Right lobe of liver (tissue), 6 donors: ENCODE measurements at regions not wholly inside any gene's neighbourhood (a gene's known extent, or its start where the extent isn't known, plus 50 kb on each side); places are given as distances from the start of the nearest gene placed in this dataset.

Experiments used
- ATAC-seq, 4 donors: fragments of 200-7000 bp; cut with Tn5 transposase; one replicate each; pipeline ENCODE4 v1.9.1; 2020; ENCODE audit warnings: mild to moderate bottlenecking in 4 of 4, moderate library complexity in 4 of 4
- DNase-seq, 3 donors: peaks; one replicate each; pipeline ENCODE4 v3.0.0-alpha.2; 2020
- H3K27ac ChIP-seq, 3 donors: fragments of 200-600 bp; one replicate each; pipeline ENCODE4 v1.8.0; 2022
- H3K27me3 ChIP-seq, 2 donors: fragments of 200-600 bp; one replicate each; pipeline ENCODE4 v1.8.0; 2022
- H3K36me3 ChIP-seq, 4 donors: fragments of 200-600 bp; sonication (generic) in 1 of 4; one replicate each; pipeline versions ENCODE4 v1.5.1 to v1.8.0; 2017 to 2022; ENCODE audit warnings: control low read depth in 1 of 4
- H3K4me1 ChIP-seq, 4 donors: fragments of 200-600 bp; sonication (generic) in 1 of 4; one replicate each; pipeline versions ENCODE4 v1.5.1 to v1.8.0; 2017 to 2022; ENCODE audit warnings: control low read depth in 1 of 4
- H3K4me3 ChIP-seq, 3 donors: fragments of 200-600 bp; one replicate each; pipeline ENCODE4 v1.8.0; 2022
- H3K9me3 ChIP-seq, 4 donors: fragments of 200-600 bp; sonication (generic) in 1 of 4; one replicate each; pipeline versions ENCODE4 v1.5.1 to v1.8.0; 2017 to 2022; ENCODE audit warnings: control low read depth in 1 of 4
- POLR2A ChIP-seq: fragments of 450-650 bp; IDR thresholded peaks from one replicate; pipeline ENCODE4 v1.6.1; 2017; ENCODE audit warnings: antibody characterized with exemption, mild to moderate bottlenecking
- WGBS: methylation state at CpG from one replicate; pipeline ENCODE4 v1.1.6; 2018; ENCODE audit warnings: low coverage, low lambda C conversion rate; ENCODE audit not compliant: insufficient coverage; ENCODE audit errors: missing lambda C conversion rate; 5-methylcytosine and 5-hydroxymethylcytosine counted together
- intact Hi-C, 2 donors: fragments of 100-400 bp; cut with DNase I; formaldehyde crosslinking; loops; one replicate each; pipeline versions ENCODE4 v1.11.2 to v1.14.1; 2022
- TF ChIP-seq, protein P1 (sequence below), 4 donors: fragments of 200-600 bp in 3 of 4; fragments of 450-650 bp in 1 of 4; IDR thresholded peaks; one replicate each; pipeline versions ENCODE4 v1.5.1 to v1.8.0; 2016 to 2022; ENCODE audit warnings: antibody characterized with exemption in 4 of 4, mild to moderate bottlenecking in 2 of 4
- donor health status: DM: no; HTN: yes; CAD: no.
- donor health status: DM: no; HTN: no; CAD: no.
- donor health status: DM: no; HTN: no; CAD: no.
- donor health status: DM: no; HTN: yes; CAD: no.
- donor health status: DM: no; HTN: yes; CAD: no.

DNA sequence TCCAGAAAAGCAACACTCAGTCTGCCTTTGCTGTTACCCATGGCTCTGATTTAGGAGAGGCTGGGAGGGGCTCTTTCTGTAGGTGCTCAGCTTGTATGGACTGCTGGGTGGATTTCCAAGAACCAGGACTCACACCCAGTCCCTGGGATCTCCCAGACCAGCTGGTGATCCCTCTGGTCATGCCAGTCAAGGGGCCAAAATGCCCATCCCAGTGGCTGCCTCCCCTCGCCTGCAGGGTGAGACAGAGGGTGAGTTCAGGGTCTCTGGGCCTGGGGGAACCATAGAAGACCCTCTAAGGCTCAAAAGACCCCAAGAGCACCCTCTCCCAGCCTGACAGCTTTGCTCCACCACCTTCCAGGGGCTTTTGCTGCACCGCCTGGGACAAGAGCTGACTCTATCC is 78.6 kb upstream of the MYL2 start:
- no peak overlapping the region for H3K4me3 ChIP-seq
- H3K27ac ChIP-seq, result no peak overlapping the region
- 100% methylated on average over 1 of the region's 2 CpGs for WGBS
- no peak for DNase-seq
- no peaks in the 10 kb centered on the region for H3K4me1 ChIP-seq
- peaks cover 0 to 6% (median 0%) of the 10 kb centered on the region in 4 donors for H3K9me3 ChIP-seq
- no peak for TF ChIP-seq POLR2A
- TF ChIP-seq, protein P1, sequence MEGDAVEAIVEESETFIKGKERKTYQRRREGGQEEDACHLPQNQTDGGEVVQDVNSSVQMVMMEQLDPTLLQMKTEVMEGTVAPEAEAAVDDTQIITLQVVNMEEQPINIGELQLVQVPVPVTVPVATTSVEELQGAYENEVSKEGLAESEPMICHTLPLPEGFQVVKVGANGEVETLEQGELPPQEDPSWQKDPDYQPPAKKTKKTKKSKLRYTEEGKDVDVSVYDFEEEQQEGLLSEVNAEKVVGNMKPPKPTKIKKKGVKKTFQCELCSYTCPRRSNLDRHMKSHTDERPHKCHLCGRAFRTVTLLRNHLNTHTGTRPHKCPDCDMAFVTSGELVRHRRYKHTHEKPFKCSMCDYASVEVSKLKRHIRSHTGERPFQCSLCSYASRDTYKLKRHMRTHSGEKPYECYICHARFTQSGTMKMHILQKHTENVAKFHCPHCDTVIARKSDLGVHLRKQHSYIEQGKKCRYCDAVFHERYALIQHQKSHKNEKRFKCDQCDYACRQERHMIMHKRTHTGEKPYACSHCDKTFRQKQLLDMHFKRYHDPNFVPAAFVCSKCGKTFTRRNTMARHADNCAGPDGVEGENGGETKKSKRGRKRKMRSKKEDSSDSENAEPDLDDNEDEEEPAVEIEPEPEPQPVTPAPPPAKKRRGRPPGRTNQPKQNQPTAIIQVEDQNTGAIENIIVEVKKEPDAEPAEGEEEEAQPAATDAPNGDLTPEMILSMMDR (IDR thresholded peaks at IDR 0.05), result no peak
- intact Hi-C loops, result no loop called here
- H3K27me3 ChIP-seq, result no peaks in the 10 kb centered on the region
- no peak for ATAC-seq
- H3K36me3 ChIP-seq, result no peaks in the 10 kb centered on the region

GRCh38 chr12:110998165-110998564 is 77.8 kb upstream of the MYL2 start:
- Histone ChIP-seq H3K27me3 (no peaks in the 10 kb centered on the region), H3K4me1 (no peaks in the 10 kb centered on the region), H3K4me3 (no peak overlapping the region), H3K9me3 (peaks cover 0 to 6% (median 0%) of the 10 kb centered on the region in 4 donors), H3K27ac (no peak overlapping the region), H3K36me3 (no peaks in the 10 kb centered on the region)
- no peak for DNase-seq
- no peak for TF ChIP-seq POLR2A
- TF ChIP-seq, protein P1 (IDR thresholded peaks at IDR 0.05), result no peak
- ATAC-seq, result no peak
- intact Hi-C loops, result no loop called here
- WGBS, result 45% methylated on average over 3 of the region's 3 CpGs

DNA sequence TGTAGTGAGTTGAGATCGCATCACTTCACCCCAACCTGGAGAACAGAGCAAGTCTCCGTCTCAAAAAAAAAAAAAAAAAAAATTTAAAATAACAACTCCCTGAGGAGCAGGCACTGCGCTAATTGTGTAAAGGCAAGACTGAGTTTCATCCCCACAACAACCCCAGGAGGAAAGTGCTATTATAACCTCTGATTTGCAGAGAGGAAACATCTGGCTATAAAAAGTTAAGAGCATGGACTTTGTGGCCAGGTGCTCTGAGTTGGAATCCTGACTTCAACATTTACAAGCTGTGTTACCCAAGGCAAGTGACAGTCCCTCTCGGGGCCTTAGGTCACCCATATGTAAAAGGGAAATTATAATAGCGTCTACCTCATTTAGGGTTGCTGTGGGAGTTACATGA is 76.0 kb upstream of the MYL2 start:
- H3K27ac ChIP-seq, result no peak overlapping the region
- intact Hi-C loops, result no loop called here
- WGBS, result 69% methylated on average over 3 of the region's 5 CpGs
- no peak for TF ChIP-seq POLR2A
- TF ChIP-seq, protein P1 (IDR thresholded peaks at IDR 0.05), result no peak
- no peaks in the 10 kb centered on the region for H3K27me3 ChIP-seq
- no peaks in the 10 kb centered on the region for H3K36me3 ChIP-seq
- H3K9me3 ChIP-seq, result peaks cover 0 to 6% (median 0%) of the 10 kb centered on the region in 4 donors
- DNase-seq, result no peak
- no peak for ATAC-seq
- H3K4me3 ChIP-seq, result no peak overlapping the region
- no peaks in the 10 kb centered on the region for H3K4me1 ChIP-seq

GRCh38 chr12:110995615-110996014 is 75.2 kb upstream of the MYL2 start:
- ATAC-seq (no peak), DNase-seq (no peak)
- H3K4me1 ChIP-seq, result no peaks in the 10 kb centered on the region
- H3K36me3 ChIP-seq, result no peaks in the 10 kb centered on the region
- H3K4me3 ChIP-seq, result no peak overlapping the region
- H3K9me3 ChIP-seq, result peaks cover 0 to 6% (median 0%) of the 10 kb centered on the region in 4 donors
- H3K27me3 ChIP-seq, result no peaks in the 10 kb centered on the region
- no peak overlapping the region for H3K27ac ChIP-seq
- intact Hi-C loops, result no loop called here
- TF ChIP-seq POLR2A, result no peak
- TF ChIP-seq, protein P1 (IDR thresholded peaks at IDR 0.05), result no peak
- WGBS, result 89% methylated on average over 3 of the region's 3 CpGs

GRCh38 chr12:110995016-110995415 is 74.6 kb upstream of the MYL2 start:
- intact Hi-C loops, result no loop called here
- no peaks in the 10 kb centered on the region for H3K36me3 ChIP-seq
- no peaks in the 10 kb centered on the region for H3K4me1 ChIP-seq
- WGBS, result 63% methylated on average over 3 of the region's 7 CpGs
- no peaks in the 10 kb centered on the region for H3K27me3 ChIP-seq
- TF ChIP-seq, protein P1 (IDR thresholded peaks at IDR 0.05), result no peak
- TF ChIP-seq POLR2A, result no peak
- no peak for DNase-seq
- peaks cover 0 to 6% (median 0%) of the 10 kb centered on the region in 4 donors for H3K9me3 ChIP-seq
- no peak for ATAC-seq
- H3K4me3 ChIP-seq, result no peak overlapping the region
- H3K27ac ChIP-seq, result no peak overlapping the region
